ENCODE measurements at regions not wholly inside any gene's neighbourhood (a gene's known extent, or its start where the extent isn't known, plus 50 kb on each side); places are given as distances from the start of the nearest gene placed in this dataset.

GRCh38 chr18:24535527-24536295 lies 75.3 kb downstream of the HRH4 start:
- no peak overlapping the region for H2AFZ ChIP-seq (replicated peaks; ENCODE audit: low read length, poor library complexity)
- in situ Hi-C loops (cut with MboI; ENCODE audit: low sequenced_read_pairs), result no loop called here
- H2BK5ac ChIP-seq (ENCODE audit: low read depth, low read length, poor library complexity, severe bottlenecking), result no peak overlapping the region
- no peaks in the 10 kb centered on the region for H3K79me1 ChIP-seq (ENCODE audit: low read depth in 1 of 2, low read length in 2 of 2)
- 0 out of 2 replicates have a peak, but pooled peaks cover under 1% of the 10 kb centered on the region for H3K4me1 ChIP-seq (ENCODE audit: control insufficient read depth, insufficient read depth, low read length)
- no peak overlapping the region for H4K8ac ChIP-seq (ENCODE audit: low read depth in 2 of 2, low read length in 2 of 2)
- H3K4me2 ChIP-seq (ENCODE audit: low read depth, low read length), result no peak overlapping the region
- H3K27me3 ChIP-seq (ENCODE audit: control insufficient read depth, insufficient read depth, low read length), result peaks cover 24% of the 10 kb centered on the region
- no peaks in the 10 kb centered on the region for H3K9me3 ChIP-seq (ENCODE audit: control insufficient read depth, insufficient read depth, low read length)
- ATAC-seq (ENCODE audit: low read depth) (no peak), DNase-seq (no peak)
- no peak overlapping the region for H3K9ac ChIP-seq (ENCODE audit: low read depth, low read length)
- no peak overlapping the region for H2AK9ac ChIP-seq (replicated peaks; ENCODE audit: low read depth, low read length, poor library complexity)
- H2BK120ac ChIP-seq (ENCODE audit: low read depth, low read length), result no peak overlapping the region
- H2BK20ac ChIP-seq (ENCODE audit: low read depth, low read length), result no peak overlapping the region
- dilution Hi-C loops (cut with HindIII; ENCODE audit: low sequenced_read_pairs, unreplicated experiment), result no loop called here
- TF ChIP-seq POLR2A (IDR thresholded peaks at IDR 0.05; ENCODE audit: low read depth, low read length) (no peak), RFX5 (IDR thresholded peaks at IDR 0.05; ENCODE audit: low read depth, low read length) (no peak), FOS (IDR thresholded peaks at IDR 0.05; ENCODE audit: low read depth, low read length) (no peak), RCOR1 (IDR thresholded peaks at IDR 0.05; ENCODE audit: insufficient replicate concordance, low read length) (no peak), MAZ (IDR thresholded peaks at IDR 0.05; ENCODE audit: borderline replicate concordance, low read depth, low read length) (no peak), USF2 (IDR thresholded peaks at IDR 0.05; ENCODE audit: low read depth, low read length) (no peak), NFE2L2 (IDR thresholded peaks at IDR 0.05; ENCODE audit: low read depth, low read length) (no peak), ELK1 (IDR thresholded peaks at IDR 0.05; ENCODE audit: borderline replicate concordance, low read depth, low read length) (no peak), CEBPB (IDR thresholded peaks at IDR 0.05; ENCODE audit: low read depth, low read length) (no peak), RAD21 (IDR thresholded peaks at IDR 0.05; ENCODE audit: low read length) (no peak)
- no peak overlapping the region for H3K23ac ChIP-seq (ENCODE audit: low read depth, low read length)
- no peak overlapping the region for H3K4ac ChIP-seq (ENCODE audit: low read depth, low read length)
- no peak overlapping the region for H2BK15ac ChIP-seq (ENCODE audit: low read depth, low read length)
- no TSS peak for BruUV-seq (replicated peaks)
- 100% methylated on average over 1 of the region's 3 CpGs; no CpG with 5 or more reads in 1 of the 2 experiments for WGBS, 2 experiments (ENCODE audit: extremely low coverage in 2 of 2, insufficient read length in 1 of 2)
- H4K20me1 ChIP-seq (ENCODE audit: insufficient read depth, low read length), result no peaks in the 10 kb centered on the region
- no peak overlapping the region for H3K56ac ChIP-seq (ENCODE audit: extremely low read depth, insufficient read depth, low read length)
- no peak overlapping the region for H3K4me3 ChIP-seq (ENCODE audit: insufficient read depth, low read depth, low read length)
- H4K91ac ChIP-seq (ENCODE audit: insufficient read depth, low read depth, low read length), result no peak overlapping the region
- CTCF ChIA-PET, result no interaction called here
- H3K36me3 ChIP-seq (ENCODE audit: control insufficient read depth, insufficient read depth, low read length), result no peaks in the 10 kb centered on the region
- 0 out of 2 replicates have a peak, but pooled peaks cover under 1% of the 10 kb centered on the region for H3K9me1 ChIP-seq (ENCODE audit: insufficient read depth, low read length)
- no peak overlapping the region for H3K14ac ChIP-seq (replicated peaks; ENCODE audit: low read depth, low read length)
- POLR2A ChIA-PET (ENCODE audit: unreplicated experiment), result no interaction called here
- intact Hi-C loops (cut with micrococcal nuclease), result no loop called here
- no peak overlapping the region for H3K27ac ChIP-seq (ENCODE audit: insufficient read depth, low read length)
- no peak overlapping the region for H2AK5ac ChIP-seq (ENCODE audit: low read depth, low read length)
- H3K18ac ChIP-seq (ENCODE audit: low read depth, low read length), result no peak overlapping the region
- H4K5ac ChIP-seq (ENCODE audit: low read depth, low read length), result no peak overlapping the region
